ENCODE measurements at regions not wholly inside any gene's neighbourhood (a gene's known extent, or its start where the extent isn't known, plus 50 kb on each side); places are given as distances from the start of the nearest gene placed in this dataset.

GRCh38 chr2:898319-898718, 52.3 kb upstream of the SNTG2 start:
- DNase-seq (ENCODE audit: low read depth in 2 of 3, low spot score in 1 of 3), result no peak

- no peak for DNase-seq (ENCODE audit: low read depth in 2 of 3, low spot score in 1 of 3)
These were observed 53.6 kb upstream of the SNTG2 start for GRCh38 chr2:897091-897490.

- DNase-seq (ENCODE audit: low read depth in 2 of 3, low spot score in 1 of 3), result no peak
These were observed 57.3 kb upstream of the SNTG2 start for GRCh38 chr2:893311-893710.

GRCh38 chr2:892892-893291, 57.8 kb upstream of the SNTG2 start:
- no peak for DNase-seq (ENCODE audit: low read depth in 2 of 3, low spot score in 1 of 3)

GRCh38 chr2:892401-892800, 58.2 kb upstream of the SNTG2 start:
- DNase-seq (ENCODE audit: low read depth in 2 of 3, low spot score in 1 of 3), result no peak

GRCh38 chr2:891734-892133, 58.9 kb upstream of the SNTG2 start:
- no peak for DNase-seq (ENCODE audit: low read depth in 2 of 3, low spot score in 1 of 3)

GRCh38 chr2:890791-891190, 59.9 kb upstream of the SNTG2 start:
- DNase-seq (ENCODE audit: low read depth in 2 of 3, low spot score in 1 of 3), result no peak

- DNase-seq (ENCODE audit: low read depth in 2 of 3, low spot score in 1 of 3), result no peak
These were observed 60.4 kb upstream of the SNTG2 start for GRCh38 chr2:890214-890613.

- DNase-seq (ENCODE audit: low read depth in 2 of 3, low spot score in 1 of 3), result no peak
These were observed 61.6 kb upstream of the SNTG2 start for GRCh38 chr2:888906-889566.

GRCh38 chr2:888211-888801, 62.3 kb upstream of the SNTG2 start:
- no peak for DNase-seq (ENCODE audit: low read depth in 2 of 3, low spot score in 1 of 3)

GRCh38 chr2:887639-888038, 63.0 kb upstream of the SNTG2 start:
- DNase-seq (ENCODE audit: low read depth in 2 of 3, low spot score in 1 of 3), result no peak

- DNase-seq (ENCODE audit: low read depth in 2 of 3, low spot score in 1 of 3), result no peak
These were observed 64.3 kb upstream of the SNTG2 start for GRCh38 chr2:886072-887022.

- no peak for DNase-seq (ENCODE audit: low read depth in 2 of 3, low spot score in 1 of 3)
These were observed 65.2 kb upstream of the SNTG2 start for GRCh38 chr2:885230-886071.

GRCh38 chr2:883803-884748, 66.6 kb upstream of the SNTG2 start:
- no peak for DNase-seq (ENCODE audit: low read depth in 2 of 3, low spot score in 1 of 3)

GRCh38 chr2:883260-883802, 67.3 kb upstream of the SNTG2 start:
- no peak for DNase-seq (ENCODE audit: low read depth in 2 of 3, low spot score in 1 of 3)

GRCh38 chr2:881204-881918, 69.3 kb upstream of the SNTG2 start:
- DNase-seq (ENCODE audit: low read depth in 2 of 3, low spot score in 1 of 3), result no peak

- no peak for DNase-seq (ENCODE audit: low read depth in 2 of 3, low spot score in 1 of 3)
These were observed 70.3 kb upstream of the SNTG2 start for GRCh38 chr2:880201-880970.

- no peak for DNase-seq (ENCODE audit: low read depth in 2 of 3, low spot score in 1 of 3)
These were observed 71.1 kb upstream of the SNTG2 start for GRCh38 chr2:879540-879939.

Data from stimulated activated CD4-positive, alpha-beta T cell treated with anti-CD3 and anti-CD28 coated beads, Interleukin-12 subunit alpha, Interleukin-12 subunit beta, amount 100 ng/mL, for 48 hours (primary cell).